Ovary (tissue), 7 donors: ENCODE measurements at regions not wholly inside any gene's neighbourhood (a gene's known extent, or its start where the extent isn't known, plus 50 kb on each side); places are given as distances from the start of the nearest gene placed in this dataset.

Experiments used
- DNase-seq, 5 donors: peaks; one replicate each; pipeline ENCODE4 v3.0.0-alpha.2; 2019 to 2020
- H3K27ac ChIP-seq, 2 donors: fragments of 200-600 bp; one replicate each; pipeline versions ENCODE4 v1.5.1 to v1.8.0; 2019 to 2022
- H3K27me3 ChIP-seq: fragments of 200-600 bp; one replicate; pipeline ENCODE4 v1.8.0; 2022
- H3K36me3 ChIP-seq: fragments of 200-600 bp; sonication (generic); one replicate; pipeline ENCODE4 v1.5.1; 2019
- H3K4me1 ChIP-seq: one replicate; pipeline ENCODE4 v1.8.1; 2013; ENCODE audit warnings: mild to moderate bottlenecking, moderate library complexity; ENCODE audit not compliant: insufficient read depth
- H3K4me3 ChIP-seq: fragments of 200-600 bp; sonication (generic); one replicate; pipeline ENCODE4 v1.5.1; 2017
- H3K9me3 ChIP-seq, 2 donors: fragments of 200-600 bp in 1 of 2; sonication (generic) in 1 of 2; one replicate each; pipeline versions ENCODE4 v1.5.1 to v1.8.1; 2013 to 2019; ENCODE audit warnings: mild to moderate bottlenecking in 1 of 2, moderate library complexity in 1 of 2
- CTCF ChIP-seq, 3 donors: fragments of 450-650 bp in 2 of 3; fragments of 200-600 bp in 1 of 3; IDR thresholded peaks; one replicate each; pipeline versions ENCODE4 v1.5.1 to v1.8.0; 2016 to 2022; ENCODE audit warnings: antibody characterized with exemption in 3 of 3, mild to moderate bottlenecking in 1 of 3
- EP300 ChIP-seq: sonication (generic); formaldehyde crosslinking; IDR thresholded peaks from one replicate; pipeline ENCODE4 v1.6.1; 2017; ENCODE audit warnings: antibody characterized with exemption
- POLR2A ChIP-seq: fragments of 450-650 bp; IDR thresholded peaks from one replicate; pipeline ENCODE4 v1.6.1; 2017; ENCODE audit warnings: antibody characterized with exemption, mild to moderate bottlenecking, moderate library complexity
- WGBS, 3 donors: extraction: QIAGEN DNeasy Blood & Tissue Kit in 1 of 3; methylation state at CpG; one replicate each; pipeline versions ENCODE4 v1.1.5 to v1.1.7; 2013 to 2017; 5-methylcytosine and 5-hydroxymethylcytosine counted together
- intact Hi-C, 4 donors: fragments of 100-400 bp; cut with DNase I; formaldehyde crosslinking; loops; one replicate each; pipeline versions ENCODE4 v1.11.0 to v1.15.1; 2022 to 2023
- donor health status: DM: no; HTN: no; CAD: no; lungs with moderate emphysema.
- donor health status: DM: no; HTN: no; CAD: no.
- donor health status: Bipolar disorder and iron deficiency.
- donor health status: DM: no; HTN: no; CAD: no.
- donor health status: DM: yes; HTN: yes; CAD: no.

- H3K27me3 ChIP-seq = no peaks in the 10 kb centered on the region
- TF ChIP-seq EP300 (no peak), CTCF (IDR thresholded peaks at IDR 0.05) (no peak), POLR2A (no peak)
Measured at GRCh38 chr1:102724741-102725140, 383.6 kb downstream of the COL11A1 start.

DNA sequence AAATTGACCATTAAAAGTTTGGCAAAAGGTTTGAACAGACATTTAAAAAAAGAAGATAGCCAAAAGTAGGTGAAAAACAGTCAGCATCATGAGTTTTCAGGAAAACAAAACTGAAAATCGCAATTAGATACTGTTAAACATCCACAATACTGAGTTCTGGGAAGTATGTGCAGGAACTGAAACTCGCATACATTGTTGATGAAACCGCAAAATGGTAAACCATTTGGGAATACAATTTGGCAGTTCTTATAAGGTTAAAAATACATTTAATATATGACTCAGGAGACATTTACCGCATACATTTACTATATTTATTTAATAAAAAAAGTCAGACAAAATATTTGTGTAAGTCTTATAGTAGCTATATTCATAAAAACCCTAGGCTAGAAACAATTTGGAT, 393.2 kb downstream of the COL11A1 start:
- H3K27me3 ChIP-seq = no peaks in the 10 kb centered on the region
- no peak for DNase-seq
- no peaks in the 10 kb centered on the region for H3K9me3 ChIP-seq
- WGBS, 3 donors = 77 to 83% (median 81%) methylated on average over 4 of the region's 4 CpGs
- H3K4me1 ChIP-seq = no peaks in the 10 kb centered on the region
- H3K27ac ChIP-seq = no peak overlapping the region
- no peak for TF ChIP-seq EP300
- TF ChIP-seq CTCF (IDR thresholded peaks at IDR 0.05) = no peak
- no peak for TF ChIP-seq POLR2A
- H3K36me3 ChIP-seq = no peaks in the 10 kb centered on the region
- no peak overlapping the region for H3K4me3 ChIP-seq
- intact Hi-C loops = no loop called here

More at GRCh38 chr1:102724741-102725140, 383.6 kb downstream of the COL11A1 start:
- H3K9me3 ChIP-seq = no peaks in the 10 kb centered on the region
- no peaks in the 10 kb centered on the region for H3K36me3 ChIP-seq
- 89 to 95% (median 91%) methylated on average over 1 of the region's 1 CpG for WGBS, 3 donors
- DNase-seq = no peak
- intact Hi-C loops = no loop called here
- H3K27ac ChIP-seq = no peak overlapping the region
- H3K4me1 ChIP-seq = no peaks in the 10 kb centered on the region
- no peak overlapping the region for H3K4me3 ChIP-seq

GRCh38 chr1:102699524-102699923, 408.8 kb downstream of the COL11A1 start:
- Histone ChIP-seq H3K4me3 (no peak overlapping the region), H3K36me3 (no peaks in the 10 kb centered on the region), H3K4me1 (no peaks in the 10 kb centered on the region), H3K9me3 (no peaks in the 10 kb centered on the region), H3K27ac (no peak overlapping the region), H3K27me3 (no peaks in the 10 kb centered on the region)
- intact Hi-C loops = no loop called here
- no peak for TF ChIP-seq POLR2A
- 73 to 84% (median 78%) methylated on average over 1 of the region's 1 CpG for WGBS, 3 donors
- no peak for DNase-seq

DNA sequence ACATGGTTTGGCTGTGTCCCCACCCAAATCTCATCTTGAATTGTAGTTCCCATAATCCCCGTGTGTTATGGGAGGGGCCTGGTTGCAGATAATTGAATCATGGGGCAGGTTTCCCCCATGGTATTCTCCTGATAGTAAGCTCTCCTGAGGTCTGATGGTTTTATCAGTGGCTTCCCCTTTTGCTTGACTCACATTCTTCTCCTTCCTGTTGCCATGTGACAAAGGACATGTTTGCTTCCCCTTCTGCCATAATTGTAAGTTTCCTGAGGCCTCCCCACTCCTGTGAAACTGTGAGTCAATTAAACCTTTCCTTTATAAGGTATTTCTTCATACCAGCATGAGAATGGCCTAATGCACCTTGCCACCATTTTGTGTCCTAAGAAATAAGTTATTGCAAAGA, 415.0 kb downstream of the COL11A1 start:
- WGBS, 3 donors = 81 to 83% (median 83%) methylated on average over 1 of the region's 1 CpG
- no peak for DNase-seq
- Histone ChIP-seq H3K36me3 (no peaks in the 10 kb centered on the region), H3K4me1 (no peaks in the 10 kb centered on the region), H3K9me3 (no peaks in the 10 kb centered on the region), H3K27ac (no peak overlapping the region), H3K27me3 (no peaks in the 10 kb centered on the region), H3K4me3 (no peak overlapping the region)
- intact Hi-C loops = no loop called here
- TF ChIP-seq EP300 (no peak), POLR2A (no peak), CTCF (IDR thresholded peaks at IDR 0.05) (no peak)

GRCh38 chr1:102691592-102692090, 416.7 kb downstream of the COL11A1 start:
- no peaks in the 10 kb centered on the region for H3K9me3 ChIP-seq
- H3K4me3 ChIP-seq = no peak overlapping the region
- H3K27me3 ChIP-seq = no peaks in the 10 kb centered on the region
- no peaks in the 10 kb centered on the region for H3K36me3 ChIP-seq
- DNase-seq = no peak
- WGBS, 3 donors = 21 to 24% (median 22%) methylated on average over 1 of the region's 1 CpG
- no peaks in the 10 kb centered on the region for H3K4me1 ChIP-seq
- TF ChIP-seq POLR2A (no peak), CTCF (IDR thresholded peaks at IDR 0.05) (no peak), EP300 (no peak)
- intact Hi-C loops = no loop called here
- H3K27ac ChIP-seq = no peak overlapping the region
